Liver (tissue), 3 donors: ENCODE measurements at regions not wholly inside any gene's neighbourhood (a gene's known extent, or its start where the extent isn't known, plus 50 kb on each side); places are given as distances from the start of the nearest gene placed in this dataset.

Experiments used
- CTCF ChIP-seq: fragments of 150-350 bp; IDR thresholded peaks from 2 replicates; pipeline ENCODE4 v1.5.1; 2017; ENCODE audit warnings: improper control_type of control experiment, low read depth, low read length; ENCODE audit not compliant: missing input control
- EGR1 ChIP-seq, 2 donors: IDR thresholded peaks; 2 replicates each; pipeline ENCODE4 v1.6.1; 2016 to 2018; ENCODE audit warnings: antibody characterized with exemption in 2 of 2, low read depth in 2 of 2
- MAX ChIP-seq: IDR thresholded peaks from 2 replicates; pipeline ENCODE4 v1.6.1; 2016; ENCODE audit warnings: antibody characterized with exemption
- RAD21 ChIP-seq, 2 donors: IDR thresholded peaks; 2 replicates each; pipeline ENCODE4 v1.6.1; 2016; ENCODE audit warnings: antibody characterized with exemption in 2 of 2, mild to moderate bottlenecking in 2 of 2
- REST ChIP-seq: IDR thresholded peaks from 2 replicates; pipeline ENCODE4 v1.6.1; 2016; ENCODE audit warnings: antibody characterized with exemption, mild to moderate bottlenecking
- donor health status: healthy.
- donor health status: healthy.

GRCh38 chr20:59469267-59470252 lies 134.8 kb upstream of the PHACTR3 start:
- TF ChIP-seq CTCF, result no peak
- TF ChIP-seq REST, result no peak
- no peak for TF ChIP-seq EGR1 (IDR thresholded peaks at IDR 0.05; ENCODE audit: low read depth in 2 of 2)
- TF ChIP-seq MAX, result no peak
- no peak for TF ChIP-seq RAD21 (IDR thresholded peaks at IDR 0.05)
